BJ (cell line): ENCODE measurements at regions not wholly inside any gene's neighbourhood (a gene's known extent, or its start where the extent isn't known, plus 50 kb on each side); places are given as distances from the start of the nearest gene placed in this dataset.
A peak's percentile ranks its signal among the peaks of the same experiment; 100 is the strongest.

ENCODE experiments used
- CTCF ChIA-PET: fragments of 350-600 bp; formaldehyde crosslinking; extraction: SDS; loops from one replicate; lab custom pipeline; 2021; ENCODE audit warnings: antibody characterized with exemption, inconsistent platforms; lab: Yijun Ruan, JAX
- POLR2A ChIA-PET: fragments of 300-600 bp; sonication (Branson Sonifier 250); formaldehyde crosslinking; extraction: SDS; loops from one replicate; lab custom pipeline; 2021; ENCODE audit warnings: antibody characterized with exemption; lab: Charles Lee
- DNase-seq: peaks from one replicate; pipeline ENCODE4 v3.0.0-alpha.2; 2011; ENCODE audit warnings: low read depth
- H3K27me3 ChIP-seq: 2 replicates; pipeline ENCODE4 v1.6.0; 2011; ENCODE audit warnings: low read length; ENCODE audit not compliant: control insufficient read depth, insufficient read depth
- H3K36me3 ChIP-seq: 2 replicates; pipeline ENCODE4 v1.5.1; 2011; ENCODE audit warnings: low read length; ENCODE audit not compliant: control insufficient read depth, insufficient read depth
- H3K4me3 ChIP-seq: 2 replicates; pipeline ENCODE4 v1.5.1; 2011; ENCODE audit warnings: low read depth, mild to moderate bottlenecking, control low read depth, low read length
- TF ChIP-seq, protein P1 (sequence below): IDR thresholded peaks from 2 replicates; pipeline ENCODE4 v1.5.1; 2011; ENCODE audit warnings: low read depth, mild to moderate bottlenecking, control low read depth, inconsistent platforms, low read length, moderate library complexity; ENCODE audit not compliant: insufficient read depth

DNA sequence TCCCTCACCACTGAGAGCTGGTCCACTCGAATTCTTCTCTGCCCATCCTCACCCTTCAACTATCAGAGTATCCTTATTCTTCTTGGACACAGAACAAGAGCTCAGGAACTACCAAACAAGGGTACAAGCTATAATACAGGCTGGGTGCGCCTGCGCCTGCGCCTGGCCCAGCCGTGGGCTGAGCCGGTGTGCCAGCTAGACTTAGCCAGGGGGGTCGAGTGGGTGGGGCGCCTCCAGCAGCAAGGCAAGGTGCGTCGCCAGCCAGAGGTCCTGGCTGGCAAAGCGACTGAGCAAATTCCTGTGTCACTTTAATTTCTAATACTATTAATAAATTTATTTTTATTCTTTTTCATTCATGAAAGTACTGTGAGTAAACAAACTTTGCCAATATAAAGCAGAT, 1072.6 kb upstream of the PIK3C3 start:
- Histone ChIP-seq H3K4me3 (no peak overlapping the region), H3K27me3 (no peaks in the 10 kb centered on the region), H3K36me3 (no peaks in the 10 kb centered on the region)
- ChIA-PET POLR2A (no interaction called here), CTCF (no interaction called here)
- DNase-seq: no peak
- TF ChIP-seq, protein P1, sequence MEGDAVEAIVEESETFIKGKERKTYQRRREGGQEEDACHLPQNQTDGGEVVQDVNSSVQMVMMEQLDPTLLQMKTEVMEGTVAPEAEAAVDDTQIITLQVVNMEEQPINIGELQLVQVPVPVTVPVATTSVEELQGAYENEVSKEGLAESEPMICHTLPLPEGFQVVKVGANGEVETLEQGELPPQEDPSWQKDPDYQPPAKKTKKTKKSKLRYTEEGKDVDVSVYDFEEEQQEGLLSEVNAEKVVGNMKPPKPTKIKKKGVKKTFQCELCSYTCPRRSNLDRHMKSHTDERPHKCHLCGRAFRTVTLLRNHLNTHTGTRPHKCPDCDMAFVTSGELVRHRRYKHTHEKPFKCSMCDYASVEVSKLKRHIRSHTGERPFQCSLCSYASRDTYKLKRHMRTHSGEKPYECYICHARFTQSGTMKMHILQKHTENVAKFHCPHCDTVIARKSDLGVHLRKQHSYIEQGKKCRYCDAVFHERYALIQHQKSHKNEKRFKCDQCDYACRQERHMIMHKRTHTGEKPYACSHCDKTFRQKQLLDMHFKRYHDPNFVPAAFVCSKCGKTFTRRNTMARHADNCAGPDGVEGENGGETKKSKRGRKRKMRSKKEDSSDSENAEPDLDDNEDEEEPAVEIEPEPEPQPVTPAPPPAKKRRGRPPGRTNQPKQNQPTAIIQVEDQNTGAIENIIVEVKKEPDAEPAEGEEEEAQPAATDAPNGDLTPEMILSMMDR: no peak

DNA sequence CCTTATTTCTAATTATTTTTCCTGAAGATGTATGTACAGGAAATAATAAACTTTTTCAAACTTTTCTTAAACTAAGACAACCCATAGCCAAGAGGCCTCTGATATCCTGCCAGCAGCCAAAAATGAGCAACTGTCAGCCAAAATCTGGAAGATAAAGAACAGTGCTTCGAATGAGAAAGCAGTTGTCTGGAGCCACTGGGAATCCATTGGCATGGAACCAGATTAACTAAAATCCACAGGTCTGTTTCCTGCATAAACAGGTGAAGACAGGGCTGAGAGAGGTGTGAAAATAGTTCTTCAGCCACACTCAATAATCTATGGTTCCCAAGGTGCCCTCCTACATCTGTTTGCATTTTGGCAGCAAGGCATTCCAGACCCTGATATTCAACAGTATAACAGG, 1076.7 kb upstream of the PIK3C3 start:
- Histone ChIP-seq H3K36me3 (no peaks in the 10 kb centered on the region), H3K4me3 (no peak overlapping the region), H3K27me3 (no peaks in the 10 kb centered on the region)
- no peak for DNase-seq
- CTCF ChIA-PET: no interaction called here
- TF ChIP-seq, protein P1: no peak
- POLR2A ChIA-PET: no interaction called here

DNA sequence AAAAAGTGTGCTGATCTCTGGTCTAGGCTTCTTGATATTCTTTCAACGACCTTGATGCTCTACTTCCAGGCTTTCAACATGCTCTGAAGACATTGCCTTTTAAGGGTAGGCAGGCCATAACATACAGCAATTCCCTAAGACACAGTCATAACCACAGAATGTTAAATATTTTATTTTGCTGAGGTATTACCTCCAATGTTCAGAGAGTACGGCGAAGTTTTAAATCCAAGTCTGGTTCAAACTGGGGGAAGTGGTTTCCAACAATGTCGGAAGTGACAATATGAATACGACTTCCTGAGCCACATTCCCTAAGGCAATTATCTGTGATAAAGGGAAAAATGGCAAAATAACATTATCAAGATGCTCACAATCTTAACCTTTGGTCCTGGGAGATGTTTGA, 1077.9 kb upstream of the PIK3C3 start:
- Histone ChIP-seq H3K27me3 (no peaks in the 10 kb centered on the region), H3K4me3 (no peak overlapping the region), H3K36me3 (no peaks in the 10 kb centered on the region)
- POLR2A ChIA-PET: no interaction called here
- TF ChIP-seq, protein P1: no peak
- CTCF ChIA-PET: no interaction called here
- DNase-seq: peak; percentile 31

DNA sequence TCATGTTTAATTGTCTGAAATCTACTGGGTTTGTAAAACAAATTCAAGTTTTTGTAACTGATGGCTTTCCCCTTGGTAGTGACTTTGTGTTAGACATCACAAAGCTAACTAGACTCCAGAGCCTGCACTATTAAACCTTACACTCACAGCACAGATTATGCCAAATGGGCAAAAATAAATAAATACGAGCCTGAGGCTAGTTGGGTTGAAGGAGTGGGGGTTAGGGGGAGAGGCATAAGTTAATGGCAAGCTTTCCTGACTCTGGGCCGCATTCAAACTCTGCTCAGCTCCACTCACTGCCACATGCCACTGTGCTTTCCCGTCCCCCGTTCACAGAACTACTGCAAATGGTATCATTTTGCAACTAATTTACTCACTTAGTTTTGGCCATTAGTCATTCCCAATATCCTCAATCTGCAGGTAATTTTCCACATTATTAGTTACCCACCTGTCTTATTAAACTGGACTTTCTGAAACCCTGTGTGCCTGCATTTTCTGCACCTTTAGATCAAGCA, 1079.9 kb upstream of the PIK3C3 start:
- POLR2A ChIA-PET: no interaction called here
- CTCF ChIA-PET: no interaction called here
- TF ChIP-seq, protein P1: no peak
- H3K27me3 ChIP-seq: no peaks in the 10 kb centered on the region
- no peaks in the 10 kb centered on the region for H3K36me3 ChIP-seq
- H3K4me3 ChIP-seq: no peak overlapping the region
- no peak for DNase-seq

DNA sequence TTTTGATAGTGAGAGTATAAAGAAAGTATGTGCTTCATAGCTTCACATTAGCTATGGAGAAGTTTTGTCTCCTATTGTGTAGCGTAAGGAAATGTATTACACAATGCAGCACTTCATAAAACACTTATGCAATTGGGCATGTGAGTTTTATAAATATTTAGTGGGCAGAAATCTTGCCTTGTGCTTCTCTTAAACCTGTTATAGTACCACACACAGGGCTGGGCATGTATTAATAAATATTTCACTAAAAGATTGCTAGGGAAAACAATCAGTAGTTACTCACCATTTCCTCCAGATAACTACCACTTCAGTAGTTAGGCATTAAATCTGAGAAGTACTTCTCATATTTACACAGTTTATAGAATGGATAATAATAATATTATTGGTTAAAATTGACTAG, 1080.8 kb upstream of the PIK3C3 start:
- ChIA-PET POLR2A (no interaction called here), CTCF (interaction anchor here (0.6 kb wide), 1 partner anchor 37 kb away, joined by 3 read pairs; no protein-coding TSS in a partner anchor)
- DNase-seq: no peak

More for the DNA sequence above, 1080.8 kb upstream of the PIK3C3 start:
- no peaks in the 10 kb centered on the region for H3K36me3 ChIP-seq
- TF ChIP-seq, protein P1: no peak
- no peaks in the 10 kb centered on the region for H3K27me3 ChIP-seq
- H3K4me3 ChIP-seq: no peak overlapping the region
